Anterior cingulate cortex (tissue), 58 donors: ENCODE measurements at regions not wholly inside any gene's neighbourhood (a gene's known extent, or its start where the extent isn't known, plus 50 kb on each side); places are given as distances from the start of the nearest gene placed in this dataset.

Source experiments
- DNase-seq, 58 donors: peaks; one replicate each; lab custom pipeline; 2025; lab: John Stamatoyannopoulos, UW

GRCh38 chr13:67366533-67366932 lies 136.4 kb upstream of the PCDH9 start:
- DNase-seq: no peak

DNA sequence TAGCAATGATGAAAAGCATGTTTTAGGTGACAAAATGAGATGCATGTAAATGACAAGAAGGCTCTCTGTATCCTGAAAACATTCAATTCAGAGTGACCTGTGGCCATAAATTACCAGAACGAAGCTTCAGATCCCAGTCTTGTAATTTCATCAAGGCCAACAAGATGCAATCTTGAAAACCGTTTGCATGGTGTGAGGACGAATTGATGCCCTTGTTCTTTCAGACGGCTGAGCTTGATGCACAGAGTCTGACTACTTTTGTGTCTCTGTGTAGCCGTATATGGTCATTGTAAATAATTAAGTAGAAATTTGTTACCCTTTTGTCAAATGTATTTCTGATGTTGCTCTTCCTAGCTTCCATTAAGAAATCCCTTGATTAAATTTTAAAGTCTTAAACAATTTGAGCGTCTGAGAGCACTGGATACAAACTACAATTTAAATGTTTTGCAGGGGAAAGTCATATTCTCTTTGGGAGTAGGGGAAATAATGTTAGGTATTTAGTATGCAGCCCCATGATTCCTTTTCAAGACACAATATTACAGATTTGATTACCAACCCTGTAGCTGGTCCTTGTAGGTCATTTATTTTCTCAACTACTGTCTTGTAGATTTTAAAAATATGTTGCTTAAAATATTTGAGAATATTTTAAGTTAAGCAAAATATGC lies 125.8 kb upstream of the PCDH9 start:
- no peak for DNase-seq

- DNase-seq: no peak
Observed at GRCh38 chr13:67353941-67354340, 123.8 kb upstream of the PCDH9 start.

- no peak for DNase-seq
Observed at GRCh38 chr13:67353031-67353430, 122.9 kb upstream of the PCDH9 start.

- no peak for DNase-seq
Observed at GRCh38 chr13:67351909-67352308, 121.8 kb upstream of the PCDH9 start.

- DNase-seq: no peak
Observed at GRCh38 chr13:67351114-67351513, 121.0 kb upstream of the PCDH9 start.

- DNase-seq: no peak
Observed at GRCh38 chr13:67343777-67344176, 113.6 kb upstream of the PCDH9 start.

DNA sequence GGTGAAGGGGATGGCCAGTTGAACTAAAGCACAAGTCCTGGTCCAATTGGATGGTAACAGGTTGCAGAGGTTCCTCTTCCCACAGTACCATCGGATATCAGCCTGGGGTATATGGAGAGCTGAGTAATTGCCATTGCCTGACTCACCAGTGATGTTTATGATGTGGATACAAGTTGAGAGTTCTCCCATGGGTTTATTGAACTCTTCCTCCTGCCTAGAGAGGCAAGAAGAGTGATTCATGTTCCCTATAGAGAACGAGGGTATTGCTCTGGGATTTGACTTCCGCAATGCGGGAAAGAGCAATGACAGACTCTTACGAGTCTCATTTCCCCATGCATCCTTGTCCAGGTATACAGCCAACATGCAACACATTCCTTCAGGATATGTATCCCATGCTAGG lies 111.3 kb upstream of the PCDH9 start:
- no peak for DNase-seq

DNA sequence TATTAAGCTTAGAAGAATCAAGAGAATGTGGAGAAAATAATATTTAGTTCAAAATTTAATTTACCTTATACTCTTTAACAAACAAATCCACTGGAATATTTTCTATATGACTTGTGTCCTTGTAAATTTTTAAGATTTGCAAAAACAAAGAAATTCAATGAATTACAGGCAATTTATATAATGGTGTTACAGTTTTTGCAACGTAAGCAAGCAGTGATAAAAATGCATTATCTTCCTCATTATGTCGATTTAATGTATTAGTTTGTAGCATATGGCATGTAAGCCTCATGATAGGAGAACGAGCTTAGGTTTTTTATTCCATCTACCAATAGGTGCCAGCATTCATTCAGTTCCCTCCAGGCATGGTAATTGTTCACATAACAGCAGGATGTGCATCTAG lies 100.0 kb upstream of the PCDH9 start:
- no peak for DNase-seq

DNA sequence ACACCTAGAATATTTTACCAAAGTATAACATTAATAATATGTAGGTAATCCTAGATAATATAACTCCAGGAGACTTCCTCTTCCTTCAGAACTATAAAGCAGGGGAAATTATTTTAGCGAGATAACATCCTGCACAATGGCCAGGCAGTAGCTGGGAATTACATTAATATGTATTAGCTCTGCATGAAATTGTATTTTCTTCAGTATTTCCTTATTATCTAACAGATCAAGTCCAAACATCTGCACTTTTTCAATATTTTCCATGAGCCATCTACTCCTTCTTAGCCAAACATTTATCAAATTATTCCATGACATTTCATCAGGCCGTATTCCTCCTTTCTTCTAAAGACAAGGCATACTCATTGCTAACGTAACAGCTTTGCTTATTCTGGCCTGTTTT lies 98.8 kb upstream of the PCDH9 start:
- no peak for DNase-seq

GRCh38 chr13:67318860-67319259 lies 88.7 kb upstream of the PCDH9 start:
- DNase-seq: no peak

DNA sequence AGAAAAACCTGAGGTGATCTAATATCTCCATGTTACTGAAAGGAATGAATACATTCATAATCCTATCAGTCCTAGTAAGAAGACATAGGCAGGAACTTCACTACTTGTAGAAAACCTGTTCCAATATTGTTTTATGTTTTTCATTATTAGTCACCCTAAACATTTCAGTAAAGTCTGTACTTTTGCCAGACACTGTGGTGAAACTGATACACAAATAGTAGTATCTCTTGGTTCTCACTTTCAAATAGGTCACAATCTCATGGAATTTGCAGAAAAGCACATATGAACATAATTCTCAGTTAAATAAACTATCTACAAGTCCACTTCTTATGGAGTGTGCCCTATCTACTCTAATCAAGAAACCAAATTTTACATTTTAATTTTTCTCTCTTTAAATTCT lies 88.3 kb upstream of the PCDH9 start:
- no peak for DNase-seq

GRCh38 chr13:67314405-67314804 lies 84.3 kb upstream of the PCDH9 start:
- no peak for DNase-seq

GRCh38 chr13:67308004-67308772 lies 78.1 kb upstream of the PCDH9 start:
- no peak for DNase-seq

DNA sequence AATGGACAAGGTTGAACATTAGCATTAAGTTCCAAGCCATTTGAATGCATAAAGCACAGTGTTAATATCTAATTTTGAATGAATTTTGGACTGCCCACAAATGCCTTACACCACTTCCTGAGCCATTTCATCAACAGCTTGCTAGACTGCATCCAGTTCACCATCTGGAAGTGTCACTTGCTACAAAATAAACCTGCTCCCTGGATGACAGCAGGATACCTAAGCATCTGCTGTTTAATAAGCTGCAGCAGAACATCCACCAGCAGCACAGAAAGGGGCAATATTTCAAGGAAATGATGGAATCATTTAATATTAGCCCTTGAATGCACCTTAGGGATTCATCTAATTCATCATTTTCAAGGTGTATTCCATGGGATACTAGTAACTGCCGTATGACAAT lies 76.6 kb upstream of the PCDH9 start:
- no peak for DNase-seq

- no peak for DNase-seq
Observed at GRCh38 chr13:67303661-67304333, 73.7 kb upstream of the PCDH9 start.

DNA sequence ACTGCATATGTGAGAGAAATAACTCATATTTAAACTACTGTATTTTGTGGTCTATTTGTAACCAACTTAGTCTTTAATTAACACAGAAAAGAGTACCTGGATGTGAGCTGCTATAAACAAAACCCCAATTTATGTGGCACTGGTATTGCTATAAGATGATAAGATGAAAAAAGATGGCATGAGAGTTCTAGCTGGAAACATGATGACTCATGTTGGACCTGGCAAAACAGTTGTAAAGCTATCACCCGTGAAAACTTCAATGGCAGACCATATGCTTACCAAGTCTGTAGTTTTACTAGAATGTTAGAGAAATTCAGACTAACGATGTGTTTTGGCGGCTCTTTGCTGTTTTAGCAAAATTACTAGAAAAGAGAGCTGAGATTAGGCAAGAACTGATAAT lies 69.6 kb upstream of the PCDH9 start:
- peak in 3 of 58 donors; percentile 0 to 40 (median 25) for DNase-seq

DNA sequence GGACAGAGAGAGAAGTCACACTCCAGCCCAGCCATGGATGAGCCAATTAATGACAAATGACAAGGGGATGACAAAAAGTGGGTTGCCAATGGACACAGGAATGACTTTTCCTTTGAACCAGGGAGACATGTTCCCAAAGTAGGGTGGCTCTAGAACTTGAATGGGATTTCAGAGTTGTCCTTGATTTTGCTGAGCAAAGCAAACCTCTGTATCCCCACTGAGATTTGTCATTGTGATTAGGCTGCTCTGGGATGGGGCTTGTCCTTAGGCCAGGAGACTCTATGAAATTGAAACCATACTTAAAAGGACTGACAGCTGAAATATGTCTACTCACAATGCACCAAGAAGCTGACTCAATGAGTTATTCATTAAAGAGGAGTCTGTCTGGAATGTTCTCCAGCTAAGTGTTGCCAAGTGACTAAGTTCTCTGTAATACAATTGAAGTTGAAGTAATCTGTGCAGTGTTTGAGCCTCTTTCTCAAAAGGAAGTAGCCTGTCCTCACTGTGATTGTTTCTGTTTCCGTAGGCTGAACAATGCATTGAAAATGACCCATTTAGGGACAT lies 69.0 kb upstream of the PCDH9 start:
- no peak for DNase-seq

DNA sequence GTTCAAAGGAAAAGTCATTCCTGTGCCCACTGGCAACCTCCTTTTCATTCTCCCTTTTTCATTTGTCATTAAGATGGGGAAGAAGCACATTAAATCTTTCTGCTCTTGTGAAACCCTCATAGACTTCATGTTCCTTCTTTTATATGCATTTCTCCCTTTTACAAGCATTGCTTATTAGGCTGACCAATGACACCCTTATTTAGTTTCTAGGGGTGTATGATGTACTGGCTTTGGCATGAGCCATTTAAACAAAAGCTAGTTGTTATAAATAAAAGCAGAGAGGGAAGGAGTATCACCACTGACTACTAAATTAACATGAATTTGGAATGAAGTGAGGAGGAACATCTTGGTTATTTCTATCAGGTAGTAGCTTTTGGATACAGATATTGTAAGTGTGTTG lies 68.2 kb upstream of the PCDH9 start:
- no peak for DNase-seq

- DNase-seq: no peak
Observed at GRCh38 chr13:67296511-67296910, 66.4 kb upstream of the PCDH9 start.

- DNase-seq: no peak
Observed at GRCh38 chr13:67292886-67293285, 62.8 kb upstream of the PCDH9 start.
